Tibial nerve (tissue), 4 donors: ENCODE measurements at regions not wholly inside any gene's neighbourhood (a gene's known extent, or its start where the extent isn't known, plus 50 kb on each side); places are given as distances from the start of the nearest gene placed in this dataset.

Experiments used
- DNase-seq, 2 donors: peaks; one replicate each; pipeline ENCODE4 v3.0.0-alpha.2; 2019; ENCODE audit warnings: low spot score in 2 of 2
- H3K27ac ChIP-seq, 4 donors: fragments of 200-600 bp; sonication (generic) in 3 of 4; one replicate each; pipeline ENCODE4 v1.5.1; 2017 to 2019; ENCODE audit warnings: mild to moderate bottlenecking in 1 of 4
- H3K27me3 ChIP-seq, 2 donors: fragments of 200-600 bp; sonication (generic) in 1 of 2; one replicate each; pipeline versions ENCODE4 v1.5.1 to v1.6.0; 2017 to 2019
- H3K36me3 ChIP-seq, 3 donors: fragments of 200-600 bp; sonication (generic); one replicate each; pipeline ENCODE4 v1.5.1; 2018 to 2019
- H3K4me1 ChIP-seq, 4 donors: fragments of 200-600 bp; sonication (generic) in 3 of 4; one replicate each; pipeline ENCODE4 v1.5.1; 2017 to 2019
- H3K4me3 ChIP-seq, 4 donors: fragments of 200-600 bp; sonication (generic) in 3 of 4; one replicate each; pipeline ENCODE4 v1.5.1; 2017 to 2019; ENCODE audit warnings: mild to moderate bottlenecking in 1 of 4, moderate library complexity in 1 of 4
- H3K9me3 ChIP-seq, 4 donors: fragments of 200-600 bp; sonication (generic) in 3 of 4; one replicate each; pipeline ENCODE4 v1.5.1; 2017 to 2019
- EP300 ChIP-seq, 2 donors: sonication (generic); formaldehyde crosslinking; IDR thresholded peaks; one replicate each; pipeline ENCODE4 v1.6.1; 2017; ENCODE audit warnings: antibody characterized with exemption in 2 of 2, mild to moderate bottlenecking in 1 of 2
- POLR2A ChIP-seq, 2 donors: fragments of 450-650 bp; IDR thresholded peaks; one replicate each; pipeline ENCODE4 v1.6.1; 2017; ENCODE audit warnings: antibody characterized with exemption in 2 of 2, mild to moderate bottlenecking in 2 of 2, moderate library complexity in 2 of 2
- WGBS, 2 donors: methylation state at CpG; one replicate each; pipeline ENCODE4 v1.1.5; 2018; 5-methylcytosine and 5-hydroxymethylcytosine counted together
- TF ChIP-seq, protein P1 (sequence below), 5 experiments: fragments of 200-600 bp in 3 of 5; fragments of 450-650 bp in 2 of 5; sonication (generic) in 3 of 5; IDR thresholded peaks; one replicate each; pipeline ENCODE4 v1.5.1; 2016 to 2019; ENCODE audit warnings: antibody characterized with exemption in 5 of 5, mild to moderate bottlenecking in 3 of 5, moderate library complexity in 2 of 5

GRCh38 chr14:38828183-38828827, 274.7 kb downstream of the SEC23A start:
- H3K36me3 ChIP-seq: no peaks in the 10 kb centered on the region
- no peaks in the 10 kb centered on the region for H3K27me3 ChIP-seq
- H3K9me3 ChIP-seq: no peaks in the 10 kb centered on the region
- DNase-seq: no peak
- no peak overlapping the region for H3K27ac ChIP-seq
- no peaks in the 10 kb centered on the region for H3K4me1 ChIP-seq
- TF ChIP-seq, protein P1, sequence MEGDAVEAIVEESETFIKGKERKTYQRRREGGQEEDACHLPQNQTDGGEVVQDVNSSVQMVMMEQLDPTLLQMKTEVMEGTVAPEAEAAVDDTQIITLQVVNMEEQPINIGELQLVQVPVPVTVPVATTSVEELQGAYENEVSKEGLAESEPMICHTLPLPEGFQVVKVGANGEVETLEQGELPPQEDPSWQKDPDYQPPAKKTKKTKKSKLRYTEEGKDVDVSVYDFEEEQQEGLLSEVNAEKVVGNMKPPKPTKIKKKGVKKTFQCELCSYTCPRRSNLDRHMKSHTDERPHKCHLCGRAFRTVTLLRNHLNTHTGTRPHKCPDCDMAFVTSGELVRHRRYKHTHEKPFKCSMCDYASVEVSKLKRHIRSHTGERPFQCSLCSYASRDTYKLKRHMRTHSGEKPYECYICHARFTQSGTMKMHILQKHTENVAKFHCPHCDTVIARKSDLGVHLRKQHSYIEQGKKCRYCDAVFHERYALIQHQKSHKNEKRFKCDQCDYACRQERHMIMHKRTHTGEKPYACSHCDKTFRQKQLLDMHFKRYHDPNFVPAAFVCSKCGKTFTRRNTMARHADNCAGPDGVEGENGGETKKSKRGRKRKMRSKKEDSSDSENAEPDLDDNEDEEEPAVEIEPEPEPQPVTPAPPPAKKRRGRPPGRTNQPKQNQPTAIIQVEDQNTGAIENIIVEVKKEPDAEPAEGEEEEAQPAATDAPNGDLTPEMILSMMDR (IDR thresholded peaks at IDR 0.05): no peak
- TF ChIP-seq POLR2A (IDR thresholded peaks at IDR 0.05) (no peak), EP300 (IDR thresholded peaks at IDR 0.05) (no peak)
- H3K4me3 ChIP-seq: no peak overlapping the region
- WGBS, 2 donors: 80 to 81% methylated on average over 5 of the region's 5 CpGs

GRCh38 chr14:38824706-38825105, 278.3 kb downstream of the SEC23A start:
- TF ChIP-seq, protein P1 (IDR thresholded peaks at IDR 0.05): no peak
- WGBS, 2 donors: 70 to 85% methylated on average over 2 of the region's 2 CpGs
- Histone ChIP-seq H3K27me3 (no peaks in the 10 kb centered on the region), H3K4me1 (no peaks in the 10 kb centered on the region), H3K4me3 (no peak overlapping the region), H3K36me3 (no peaks in the 10 kb centered on the region), H3K27ac (no peak overlapping the region), H3K9me3 (no peaks in the 10 kb centered on the region)
- DNase-seq: no peak

DNA sequence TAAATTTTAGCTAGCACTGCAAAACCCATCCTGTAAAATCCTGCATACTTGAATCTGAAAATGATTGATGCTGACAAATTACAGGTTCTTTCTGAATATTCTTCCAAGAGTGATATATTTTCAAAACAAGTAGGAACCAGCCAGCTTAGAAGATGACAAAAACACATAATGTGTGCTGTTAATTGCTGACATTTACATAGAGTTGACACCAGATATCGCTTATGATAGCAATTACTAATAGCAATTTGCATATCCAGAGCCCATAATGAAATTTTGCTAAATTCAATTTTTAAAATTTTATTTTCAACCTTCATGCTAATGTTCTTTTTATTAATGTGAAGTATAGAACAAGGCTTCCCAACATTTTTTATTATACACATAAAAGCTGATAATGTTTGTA, 284.5 kb downstream of the SEC23A start:
- TF ChIP-seq, protein P1 (IDR thresholded peaks at IDR 0.05): no peak
- TF ChIP-seq POLR2A (IDR thresholded peaks at IDR 0.05) (no peak), EP300 (IDR thresholded peaks at IDR 0.05) (no peak)
- no peaks in the 10 kb centered on the region for H3K4me1 ChIP-seq
- WGBS, 2 donors: 88 to 94% methylated on average over 1 of the region's 1 CpG
- H3K27me3 ChIP-seq: no peaks in the 10 kb centered on the region
- H3K27ac ChIP-seq: no peak overlapping the region
- no peaks in the 10 kb centered on the region for H3K9me3 ChIP-seq
- DNase-seq: no peak
- no peaks in the 10 kb centered on the region for H3K36me3 ChIP-seq
- no peak overlapping the region for H3K4me3 ChIP-seq

GRCh38 chr14:38808734-38809455, 294.1 kb downstream of the SEC23A start:
- Histone ChIP-seq H3K4me1 (no peaks in the 10 kb centered on the region), H3K27ac (no peak overlapping the region), H3K9me3 (peaks cover 0 to 7% (median 1%) of the 10 kb centered on the region in 4 donors), H3K36me3 (peaks cover 0 to 6% (median 0%) of the 10 kb centered on the region in 3 donors), H3K27me3 (no peaks in the 10 kb centered on the region), H3K4me3 (no peak overlapping the region)
- WGBS, 2 donors: 75% methylated on average over 7 of the region's 7 CpGs
- TF ChIP-seq EP300 (IDR thresholded peaks at IDR 0.05) (no peak), POLR2A (IDR thresholded peaks at IDR 0.05) (no peak)
- TF ChIP-seq, protein P1 (IDR thresholded peaks at IDR 0.05): no peak
- DNase-seq: no peak

GRCh38 chr14:38799671-38800070, 303.4 kb downstream of the SEC23A start:
- TF ChIP-seq POLR2A (IDR thresholded peaks at IDR 0.05) (no peak), EP300 (IDR thresholded peaks at IDR 0.05) (no peak)
- TF ChIP-seq, protein P1 (IDR thresholded peaks at IDR 0.05): no peak
- no peaks in the 10 kb centered on the region for H3K27me3 ChIP-seq
- H3K9me3 ChIP-seq: peaks cover 0 to 28% (median 3%) of the 10 kb centered on the region in 4 donors
- H3K4me1 ChIP-seq: no peaks in the 10 kb centered on the region
- no peak overlapping the region for H3K27ac ChIP-seq
- no peak for DNase-seq
- no peak overlapping the region for H3K4me3 ChIP-seq
- no peaks in the 10 kb centered on the region for H3K36me3 ChIP-seq
- WGBS, 2 donors: 82 to 90% methylated on average over 2 of the region's 2 CpGs
